ENCODE measurements at regions not wholly inside any gene's neighbourhood (a gene's known extent, or its start where the extent isn't known, plus 50 kb on each side); places are given as distances from the start of the nearest gene placed in this dataset.
A peak's percentile ranks its signal among the peaks of the same experiment; 100 is the strongest.

DNA sequence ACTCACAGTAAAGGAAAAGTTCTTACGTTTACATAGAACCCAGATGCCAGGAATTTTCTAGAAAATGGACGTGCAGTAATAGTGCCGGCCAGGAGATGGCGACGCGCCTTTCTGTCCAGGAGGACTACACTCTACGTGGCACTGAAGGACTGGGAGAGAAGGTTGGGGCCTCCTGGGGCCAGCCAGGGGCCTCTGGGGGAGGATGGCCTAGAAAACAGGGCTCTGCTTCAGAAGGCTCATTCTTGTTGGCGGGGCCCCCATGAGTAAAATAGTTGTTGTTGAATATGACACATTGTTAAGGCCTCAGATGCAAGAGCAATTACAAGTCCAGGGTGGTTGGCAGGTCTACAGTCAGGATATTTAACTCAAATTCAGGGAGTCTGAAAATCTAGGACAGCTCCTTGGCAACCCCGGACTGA, 120.1 kb upstream of the MAX start:
- DNase-seq (ENCODE audit: low spot score) (no peak), ATAC-seq (peak; percentile 88)

DNA sequence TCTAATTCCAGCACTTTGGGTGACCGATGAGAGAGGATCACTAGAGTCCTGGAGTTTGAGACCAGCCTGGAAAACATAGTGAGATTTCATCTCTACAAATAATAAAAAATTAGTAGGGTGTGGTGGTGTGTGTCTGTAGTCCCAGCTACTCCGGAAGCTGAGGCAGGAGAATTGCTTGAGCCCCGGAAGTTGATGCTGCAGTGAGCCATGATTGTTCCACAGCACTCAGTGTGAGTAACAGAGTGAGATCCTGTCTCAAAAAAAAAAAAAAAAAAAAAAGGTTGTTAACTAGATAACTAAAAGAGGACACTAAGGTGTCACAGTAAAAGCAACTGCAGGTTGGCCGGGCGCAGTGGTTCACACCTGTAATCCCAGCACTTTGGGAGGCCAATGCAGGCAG, 121.3 kb upstream of the MAX start:
- ATAC-seq = no peak

GRCh38 chr14:65224799-65225198, 122.5 kb upstream of the MAX start:
- ATAC-seq = peak; percentile 60
- DNase-seq (ENCODE audit: low spot score) = no peak

More for the DNA sequence above, 121.3 kb upstream of the MAX start:
- no peak for DNase-seq (ENCODE audit: low spot score)

- no peak for DNase-seq (ENCODE audit: low spot score)
These were observed 123.2 kb upstream of the MAX start for GRCh38 chr14:65225299-65226159.

GRCh38 chr14:65226824-65227604, 124.7 kb upstream of the MAX start:
- ATAC-seq (no peak), DNase-seq (ENCODE audit: low spot score) (no peak)

More at GRCh38 chr14:65225299-65226159, 123.2 kb upstream of the MAX start:
- no peak for ATAC-seq

DNA sequence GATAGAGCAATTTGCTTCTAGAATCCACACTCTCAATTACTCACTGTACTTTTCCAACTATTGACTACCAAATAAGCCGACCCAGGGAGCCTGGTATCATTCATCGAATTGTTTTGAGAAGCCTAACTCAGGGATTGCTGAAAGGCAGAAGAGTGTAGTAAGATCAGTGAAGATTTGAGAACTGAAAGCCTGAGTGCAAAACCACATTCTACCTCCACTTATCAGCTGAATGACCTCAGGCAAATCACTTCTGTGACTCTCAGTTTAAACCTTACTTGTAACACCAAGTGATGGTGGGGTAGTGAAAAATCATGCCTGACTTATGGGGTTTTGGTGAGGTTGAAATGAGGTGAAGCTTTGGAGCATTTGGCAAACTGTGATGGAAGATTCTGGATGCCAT, 126.1 kb upstream of the MAX start:
- ATAC-seq (no peak), DNase-seq (ENCODE audit: low spot score) (no peak)

DNA sequence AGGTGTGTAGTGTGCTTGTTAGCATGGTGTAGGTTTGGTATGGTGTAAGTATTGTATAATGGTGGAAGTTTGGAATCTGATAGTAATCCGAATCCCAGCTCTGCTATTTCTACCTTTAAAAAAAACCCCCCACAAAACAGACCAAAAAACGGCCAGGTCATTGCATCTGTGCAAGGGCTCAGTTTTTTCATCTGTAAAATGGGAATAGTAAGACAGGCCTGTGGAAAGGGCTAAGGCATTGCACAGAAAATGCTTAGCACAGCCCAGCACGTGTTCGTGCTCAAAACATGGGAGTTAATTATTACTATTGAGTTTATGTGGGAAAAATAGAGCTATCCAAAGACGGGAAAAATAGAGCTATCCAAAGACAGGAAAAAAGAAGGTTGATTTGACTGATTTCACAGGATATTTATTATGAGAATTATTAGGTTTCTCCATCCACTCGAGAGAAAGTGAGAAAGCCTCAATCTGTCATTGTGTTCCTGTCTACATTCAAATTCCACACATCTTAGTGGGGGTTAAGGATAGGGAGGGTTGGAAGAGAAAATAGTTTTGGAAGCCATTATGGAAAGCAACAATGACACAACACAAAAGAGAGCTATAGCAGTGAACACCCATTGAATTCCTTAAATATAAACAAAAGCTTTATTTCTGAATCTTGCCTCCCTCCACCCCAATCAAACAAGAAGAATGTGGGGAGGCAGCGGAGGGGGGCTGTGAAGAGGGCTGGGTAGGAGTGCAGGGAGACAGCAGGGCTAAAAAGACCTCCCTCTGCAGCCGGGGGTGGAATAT, 126.8 kb upstream of the MAX start:
- DNase-seq (ENCODE audit: low spot score) = no peak
- ATAC-seq = no peak

GRCh38 chr14:65229748-65230728, 127.7 kb upstream of the MAX start:
- ATAC-seq = peak; percentile 86

GRCh38 chr14:65231286-65231980, 129.1 kb upstream of the MAX start:
- no peak for ATAC-seq
- no peak for DNase-seq (ENCODE audit: low spot score)

More at GRCh38 chr14:65229748-65230728, 127.7 kb upstream of the MAX start:
- no peak for DNase-seq (ENCODE audit: low spot score)

DNA sequence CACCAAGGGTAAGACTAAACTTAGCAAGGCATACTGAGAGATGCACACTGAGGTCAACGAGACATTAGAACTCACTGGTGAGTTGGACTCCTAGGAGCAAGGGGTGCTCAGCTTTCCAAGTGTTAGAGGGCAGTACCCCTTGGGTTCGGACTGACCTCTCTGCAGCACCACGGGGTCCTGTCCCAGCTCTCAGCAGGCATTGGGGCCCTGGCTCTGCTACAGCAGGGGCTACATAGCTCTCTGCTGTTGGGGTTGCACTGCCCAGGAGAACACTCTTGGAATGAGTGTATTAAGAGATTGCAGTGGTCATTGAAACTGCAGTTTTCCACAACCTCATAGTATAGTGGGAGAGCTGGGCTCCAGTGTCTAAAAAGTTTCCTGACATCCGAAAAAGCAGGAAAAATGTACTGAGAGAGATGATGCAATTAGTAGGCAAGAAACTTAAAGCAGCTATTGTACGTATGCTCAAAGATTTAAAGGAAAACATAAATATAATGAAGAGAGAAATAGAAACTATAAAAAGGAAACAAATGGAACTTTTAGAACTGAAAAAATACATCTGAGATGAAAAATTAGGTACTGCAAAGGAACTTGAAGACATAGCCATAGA, 132.5 kb upstream of the MAX start:
- DNase-seq (ENCODE audit: low spot score) = no peak

GRCh38 chr14:65237023-65237814, 134.9 kb upstream of the MAX start:
- ATAC-seq = no peak

More for the DNA sequence above, 132.5 kb upstream of the MAX start:
- no peak for ATAC-seq

DNA sequence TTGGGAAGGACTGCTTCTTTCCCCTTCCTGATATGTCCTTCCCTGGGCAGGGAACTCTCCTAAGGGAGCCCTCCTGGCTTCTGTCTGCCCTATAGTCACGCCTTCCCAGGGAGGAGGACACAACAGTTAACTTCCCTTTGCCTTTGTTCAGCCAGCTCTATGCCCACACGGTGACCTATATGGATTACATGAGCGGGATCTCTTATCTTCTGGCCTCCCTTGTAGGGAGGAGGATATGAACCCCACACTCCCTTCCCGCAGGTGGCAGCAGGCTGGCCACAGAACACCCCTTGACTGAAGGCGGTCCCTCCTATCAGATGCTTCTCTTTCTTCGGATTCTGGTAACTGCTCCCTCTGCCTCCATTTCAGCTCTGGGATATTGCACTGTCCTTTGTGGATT, 135.6 kb upstream of the MAX start:
- DNase-seq (ENCODE audit: low spot score) = no peak
- no peak for ATAC-seq

More at GRCh38 chr14:65237023-65237814, 134.9 kb upstream of the MAX start:
- no peak for DNase-seq (ENCODE audit: low spot score)

GRCh38 chr14:65238456-65238855, 136.1 kb upstream of the MAX start:
- ATAC-seq = no peak

GRCh38 chr14:65239143-65239937, 137.0 kb upstream of the MAX start:
- DNase-seq (ENCODE audit: low spot score) (no peak), ATAC-seq (no peak)

More at GRCh38 chr14:65238456-65238855, 136.1 kb upstream of the MAX start:
- no peak for DNase-seq (ENCODE audit: low spot score)

DNA sequence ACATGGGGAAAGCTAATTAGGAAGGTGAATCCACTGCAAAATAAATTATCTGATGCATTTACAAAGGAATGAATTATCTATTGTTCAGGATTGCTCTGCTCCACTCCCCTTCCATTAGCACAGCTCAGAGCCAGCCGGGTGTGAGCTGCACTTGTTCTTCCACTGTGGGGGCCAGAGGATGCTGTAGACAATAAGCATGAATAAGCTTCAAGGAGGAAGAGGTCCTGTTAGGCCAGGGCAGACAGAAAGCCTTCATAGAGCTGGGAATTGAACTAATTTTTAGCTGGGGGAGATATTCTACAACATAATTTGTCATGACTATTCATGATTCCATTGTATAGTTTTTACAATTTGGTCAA, 137.6 kb upstream of the MAX start:
- DNase-seq (ENCODE audit: low spot score) (no peak), ATAC-seq (no peak)

- ATAC-seq = no peak
- DNase-seq (ENCODE audit: low spot score) = no peak
These were observed 138.9 kb upstream of the MAX start for GRCh38 chr14:65241125-65241752.

DNA sequence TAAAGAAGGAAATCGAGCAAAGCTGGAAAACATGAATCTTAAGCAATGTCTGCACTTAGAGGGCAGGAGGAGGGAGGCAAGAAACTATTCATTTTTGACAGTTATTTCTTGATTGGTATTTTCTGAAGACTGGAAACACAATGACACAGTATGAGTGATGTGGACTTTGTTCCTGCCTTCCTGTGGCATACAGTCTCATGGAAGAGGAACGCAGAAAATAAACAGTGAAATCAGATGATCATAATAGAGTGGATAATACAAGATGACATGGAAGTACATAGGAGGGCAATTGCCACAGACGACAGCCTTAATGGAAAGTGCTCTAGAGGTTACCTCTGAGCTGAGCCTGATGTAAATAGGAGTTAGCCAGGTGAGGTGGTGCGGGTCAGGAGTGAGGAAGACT, 140.4 kb upstream of the MAX start:
- ATAC-seq (no peak), DNase-seq (ENCODE audit: low spot score) (no peak)

Data from left lobe of liver (tissue), 2 donors.